ENCODE measurements at regions not wholly inside any gene's neighbourhood (a gene's known extent, or its start where the extent isn't known, plus 50 kb on each side); places are given as distances from the start of the nearest gene placed in this dataset.

- Histone ChIP-seq H3K4me2 (ENCODE audit: low read depth, low read length) (no peak overlapping the region), H3K9me2 (replicated peaks; ENCODE audit: insufficient read depth, low read length) (no peaks in the 10 kb centered on the region), H4K20me1 (ENCODE audit: insufficient read depth, low read length) (no peaks in the 10 kb centered on the region), H3K27ac (ENCODE audit: low read length) (no peak overlapping the region), H3F3A (ENCODE audit: insufficient read depth, low read length) (no peaks in the 10 kb centered on the region), H3K9me3 (replicated peaks; ENCODE audit: insufficient read depth, low read length) (no peaks in the 10 kb centered on the region), H3K4me1 (ENCODE audit: low read length) (no peaks in the 10 kb centered on the region), H3K27me3 (replicated peaks; ENCODE audit: insufficient read depth, low read length) (no peaks in the 10 kb centered on the region), H2AFZ (ENCODE audit: low read length) (no peak overlapping the region), H3K4me3 (ENCODE audit: low read length) (no peak overlapping the region), H3K36me3 (replicated peaks; ENCODE audit: insufficient read depth, low read length) (no peaks in the 10 kb centered on the region), H3K9ac (ENCODE audit: low read length) (no peak overlapping the region), H3K79me2 (ENCODE audit: low read length) (no peaks in the 10 kb centered on the region)
- DNase-seq: no peak
- no peak for TF ChIP-seq EZH2phosphoT487 (IDR thresholded peaks at IDR 0.05; ENCODE audit: low read length)
- no peak for TF ChIP-seq CTCF (IDR thresholded peaks at IDR 0.05; ENCODE audit: low read length)
- TF ChIP-seq EZH2 (optimal IDR thresholded peaks at IDR 0.05; ENCODE audit: low read depth, low read length): no peak
Measured at GRCh38 chr7:10677211-10677610, 296.5 kb upstream of the PHF14 start.

- Histone ChIP-seq H2AFZ (ENCODE audit: low read length) (no peak overlapping the region), H3K27ac (ENCODE audit: low read length) (no peak overlapping the region), H3K4me1 (ENCODE audit: low read length) (no peaks in the 10 kb centered on the region), H3K9ac (ENCODE audit: low read length) (no peak overlapping the region), H3K4me2 (ENCODE audit: low read depth, low read length) (no peak overlapping the region), H3K4me3 (ENCODE audit: low read length) (no peak overlapping the region), H3F3A (ENCODE audit: insufficient read depth, low read length) (no peaks in the 10 kb centered on the region), H3K9me3 (replicated peaks; ENCODE audit: insufficient read depth, low read length) (no peaks in the 10 kb centered on the region), H3K27me3 (replicated peaks; ENCODE audit: insufficient read depth, low read length) (no peaks in the 10 kb centered on the region), H4K20me1 (ENCODE audit: insufficient read depth, low read length) (no peaks in the 10 kb centered on the region), H3K79me2 (ENCODE audit: low read length) (no peaks in the 10 kb centered on the region), H3K36me3 (replicated peaks; ENCODE audit: insufficient read depth, low read length) (no peaks in the 10 kb centered on the region), H3K9me2 (replicated peaks; ENCODE audit: insufficient read depth, low read length) (no peaks in the 10 kb centered on the region)
- DNase-seq: no peak
- TF ChIP-seq EZH2phosphoT487 (IDR thresholded peaks at IDR 0.05; ENCODE audit: low read length) (no peak), CTCF (IDR thresholded peaks at IDR 0.05; ENCODE audit: low read length) (no peak), EZH2 (optimal IDR thresholded peaks at IDR 0.05; ENCODE audit: low read depth, low read length) (no peak)
Measured at GRCh38 chr7:10677668-10678232, 295.9 kb upstream of the PHF14 start.

GRCh38 chr7:10684606-10685005 is 289.1 kb upstream of the PHF14 start:
- H3K27ac ChIP-seq (ENCODE audit: low read length): no peak overlapping the region
- TF ChIP-seq EZH2 (optimal IDR thresholded peaks at IDR 0.05; ENCODE audit: low read depth, low read length) (no peak), EZH2phosphoT487 (IDR thresholded peaks at IDR 0.05; ENCODE audit: low read length) (no peak), CTCF (IDR thresholded peaks at IDR 0.05; ENCODE audit: low read length) (no peak)
- no peaks in the 10 kb centered on the region for H3K79me2 ChIP-seq (ENCODE audit: low read length)
- H3K36me3 ChIP-seq (replicated peaks; ENCODE audit: insufficient read depth, low read length): no peaks in the 10 kb centered on the region
- H3K4me2 ChIP-seq (ENCODE audit: low read depth, low read length): no peak overlapping the region
- H3K9ac ChIP-seq (ENCODE audit: low read length): no peak overlapping the region
- H3K4me1 ChIP-seq (ENCODE audit: low read length): no peaks in the 10 kb centered on the region
- H3K4me3 ChIP-seq (ENCODE audit: low read length): no peak overlapping the region
- no peaks in the 10 kb centered on the region for H3K27me3 ChIP-seq (replicated peaks; ENCODE audit: insufficient read depth, low read length)
- H3F3A ChIP-seq (ENCODE audit: insufficient read depth, low read length): no peaks in the 10 kb centered on the region
- DNase-seq: no peak
- no peak overlapping the region for H2AFZ ChIP-seq (ENCODE audit: low read length)
- no peaks in the 10 kb centered on the region for H4K20me1 ChIP-seq (ENCODE audit: insufficient read depth, low read length)
- H3K9me3 ChIP-seq (replicated peaks; ENCODE audit: insufficient read depth, low read length): no peaks in the 10 kb centered on the region
- H3K9me2 ChIP-seq (replicated peaks; ENCODE audit: insufficient read depth, low read length): no peaks in the 10 kb centered on the region

Data from MM.1S (cell line).